Retinal pigment epithelial cell (primary cell): ENCODE measurements at regions not wholly inside any gene's neighbourhood (a gene's known extent, or its start where the extent isn't known, plus 50 kb on each side); places are given as distances from the start of the nearest gene placed in this dataset.

Experiments
- DNase-seq: peaks from one replicate; pipeline ENCODE4 v3.0.0-alpha.2; 2010; ENCODE audit warnings: low read depth
- H3K4me3 ChIP-seq: 2 replicates; pipeline ENCODE4 v1.5.1; 2011; ENCODE audit warnings: mild to moderate bottlenecking, low read length, control low read depth, moderate library complexity
- TF ChIP-seq, protein P1 (sequence below): conservative IDR thresholded peaks from 2 replicates; pipeline ENCODE4 v1.5.1; 2011; ENCODE audit warnings: low read depth, low read length, control low read depth, inconsistent platforms

- TF ChIP-seq, protein P1, sequence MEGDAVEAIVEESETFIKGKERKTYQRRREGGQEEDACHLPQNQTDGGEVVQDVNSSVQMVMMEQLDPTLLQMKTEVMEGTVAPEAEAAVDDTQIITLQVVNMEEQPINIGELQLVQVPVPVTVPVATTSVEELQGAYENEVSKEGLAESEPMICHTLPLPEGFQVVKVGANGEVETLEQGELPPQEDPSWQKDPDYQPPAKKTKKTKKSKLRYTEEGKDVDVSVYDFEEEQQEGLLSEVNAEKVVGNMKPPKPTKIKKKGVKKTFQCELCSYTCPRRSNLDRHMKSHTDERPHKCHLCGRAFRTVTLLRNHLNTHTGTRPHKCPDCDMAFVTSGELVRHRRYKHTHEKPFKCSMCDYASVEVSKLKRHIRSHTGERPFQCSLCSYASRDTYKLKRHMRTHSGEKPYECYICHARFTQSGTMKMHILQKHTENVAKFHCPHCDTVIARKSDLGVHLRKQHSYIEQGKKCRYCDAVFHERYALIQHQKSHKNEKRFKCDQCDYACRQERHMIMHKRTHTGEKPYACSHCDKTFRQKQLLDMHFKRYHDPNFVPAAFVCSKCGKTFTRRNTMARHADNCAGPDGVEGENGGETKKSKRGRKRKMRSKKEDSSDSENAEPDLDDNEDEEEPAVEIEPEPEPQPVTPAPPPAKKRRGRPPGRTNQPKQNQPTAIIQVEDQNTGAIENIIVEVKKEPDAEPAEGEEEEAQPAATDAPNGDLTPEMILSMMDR: no peak
- no peak for DNase-seq
- H3K4me3 ChIP-seq: no peak overlapping the region
These were observed 379.1 kb downstream of the MEIS1 start for GRCh38 chr2:66813976-66814375.

- DNase-seq: no peak
- TF ChIP-seq, protein P1: no peak
- no peak overlapping the region for H3K4me3 ChIP-seq
These were observed 380.0 kb downstream of the MEIS1 start for GRCh38 chr2:66814916-66815315.

- TF ChIP-seq, protein P1: no peak
- H3K4me3 ChIP-seq: no peak overlapping the region
- DNase-seq: no peak
These were observed 381.0 kb downstream of the MEIS1 start for GRCh38 chr2:66815886-66816285.

DNA sequence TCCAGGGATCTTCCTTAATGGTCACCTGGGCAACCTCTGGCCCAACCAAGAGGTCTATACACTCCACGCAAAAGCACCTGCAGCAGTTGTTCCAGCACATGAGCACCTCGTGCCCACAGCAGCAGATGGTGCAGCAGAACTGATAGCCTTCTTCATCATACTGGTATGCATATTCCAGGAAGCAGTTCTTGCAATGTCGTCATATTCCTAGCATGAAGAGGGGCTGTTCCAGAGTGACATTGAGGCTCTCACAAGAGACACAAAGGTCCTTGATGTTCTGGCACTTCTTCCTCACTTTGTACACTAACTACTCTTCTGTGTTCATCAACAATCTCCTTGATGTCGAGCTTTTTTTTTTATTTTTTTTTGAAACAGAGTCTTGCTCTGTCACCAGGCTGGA is 386.2 kb downstream of the MEIS1 start:
- TF ChIP-seq, protein P1: no peak
- no peak for DNase-seq
- no peak overlapping the region for H3K4me3 ChIP-seq

GRCh38 chr2:66822186-66822585 is 387.3 kb downstream of the MEIS1 start:
- TF ChIP-seq, protein P1: no peak
- H3K4me3 ChIP-seq: no peak overlapping the region
- DNase-seq: no peak

DNA sequence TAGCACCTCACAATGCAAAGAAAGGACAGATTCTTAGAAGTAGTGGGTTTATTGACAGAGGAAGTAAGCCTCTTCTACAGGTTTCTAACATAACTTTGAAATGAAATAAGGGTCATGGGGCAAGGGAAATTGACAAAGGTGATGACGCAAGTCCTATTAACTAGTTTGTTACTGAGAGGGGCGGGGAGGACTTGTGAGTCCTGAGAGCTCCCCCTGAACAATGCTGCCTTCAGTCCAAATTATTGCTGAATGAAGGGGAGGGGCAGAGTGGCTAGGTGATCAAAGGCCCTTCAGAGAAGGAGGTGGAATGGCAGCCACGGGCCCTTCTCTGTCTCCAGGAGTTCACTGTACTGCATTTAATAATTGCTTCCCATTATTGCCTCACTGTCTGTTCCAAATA is 390.0 kb downstream of the MEIS1 start:
- TF ChIP-seq, protein P1: no peak
- no peak overlapping the region for H3K4me3 ChIP-seq
- DNase-seq: no peak

GRCh38 chr2:66827851-66828250 is 392.9 kb downstream of the MEIS1 start:
- no peak for DNase-seq
- no peak overlapping the region for H3K4me3 ChIP-seq
- TF ChIP-seq, protein P1: no peak
